Ovary (tissue), 7 donors: ENCODE measurements at regions not wholly inside any gene's neighbourhood (a gene's known extent, or its start where the extent isn't known, plus 50 kb on each side); places are given as distances from the start of the nearest gene placed in this dataset.

Source experiments
- DNase-seq, 5 donors: peaks; one replicate each; pipeline ENCODE4 v3.0.0-alpha.2; 2019 to 2020
- H3K27ac ChIP-seq, 2 donors: fragments of 200-600 bp; one replicate each; pipeline versions ENCODE4 v1.5.1 to v1.8.0; 2019 to 2022
- H3K27me3 ChIP-seq: fragments of 200-600 bp; one replicate; pipeline ENCODE4 v1.8.0; 2022
- H3K36me3 ChIP-seq: fragments of 200-600 bp; sonication (generic); one replicate; pipeline ENCODE4 v1.5.1; 2019
- H3K4me1 ChIP-seq: one replicate; pipeline ENCODE4 v1.8.1; 2013; ENCODE audit warnings: mild to moderate bottlenecking, moderate library complexity; ENCODE audit not compliant: insufficient read depth
- H3K4me3 ChIP-seq: fragments of 200-600 bp; sonication (generic); one replicate; pipeline ENCODE4 v1.5.1; 2017
- H3K9me3 ChIP-seq, 2 donors: fragments of 200-600 bp in 1 of 2; sonication (generic) in 1 of 2; one replicate each; pipeline versions ENCODE4 v1.5.1 to v1.8.1; 2013 to 2019; ENCODE audit warnings: mild to moderate bottlenecking in 1 of 2, moderate library complexity in 1 of 2
- CTCF ChIP-seq, 3 donors: fragments of 450-650 bp in 2 of 3; fragments of 200-600 bp in 1 of 3; IDR thresholded peaks; one replicate each; pipeline versions ENCODE4 v1.5.1 to v1.8.0; 2016 to 2022; ENCODE audit warnings: antibody characterized with exemption in 3 of 3, mild to moderate bottlenecking in 1 of 3
- EP300 ChIP-seq: sonication (generic); formaldehyde crosslinking; IDR thresholded peaks from one replicate; pipeline ENCODE4 v1.6.1; 2017; ENCODE audit warnings: antibody characterized with exemption
- POLR2A ChIP-seq: fragments of 450-650 bp; IDR thresholded peaks from one replicate; pipeline ENCODE4 v1.6.1; 2017; ENCODE audit warnings: antibody characterized with exemption, mild to moderate bottlenecking, moderate library complexity
- WGBS, 3 donors: extraction: QIAGEN DNeasy Blood & Tissue Kit in 1 of 3; methylation state at CpG; one replicate each; pipeline versions ENCODE4 v1.1.5 to v1.1.7; 2013 to 2017; 5-methylcytosine and 5-hydroxymethylcytosine counted together
- intact Hi-C, 4 donors: fragments of 100-400 bp; cut with DNase I; formaldehyde crosslinking; loops; one replicate each; pipeline versions ENCODE4 v1.11.0 to v1.15.1; 2022 to 2023
- donor health status: DM: no; HTN: no; CAD: no; lungs with moderate emphysema.
- donor health status: DM: no; HTN: no; CAD: no.
- donor health status: Bipolar disorder and iron deficiency.
- donor health status: DM: no; HTN: no; CAD: no.
- donor health status: DM: yes; HTN: yes; CAD: no.

- no peaks in the 10 kb centered on the region for H3K36me3 ChIP-seq
- no peak for TF ChIP-seq CTCF (IDR thresholded peaks at IDR 0.05)
- no peak for TF ChIP-seq EP300
- no peak for TF ChIP-seq POLR2A
- WGBS, 3 donors, result 64 to 69% (median 65%) methylated on average over 2 of the region's 2 CpGs
These were observed 194.2 kb downstream of the POU4F1 start for GRCh38 chr13:78409172-78409571.

GRCh38 chr13:78404846-78405360 lies 198.4 kb downstream of the POU4F1 start:
- H3K9me3 ChIP-seq, result no peaks in the 10 kb centered on the region
- no peaks in the 10 kb centered on the region for H3K27me3 ChIP-seq
- whole genome bisulfite sequencing, 3 donors, result 69 to 85% (median 82%) methylated on average over 6 of the region's 6 CpGs
- no peak overlapping the region for H3K4me3 ChIP-seq
- H3K4me1 ChIP-seq, result no peaks in the 10 kb centered on the region
- TF ChIP-seq POLR2A (no peak), EP300 (no peak), CTCF (IDR thresholded peaks at IDR 0.05) (no peak)
- DNase-seq, result no peak
- intact Hi-C loops, result no loop called here
- no peaks in the 10 kb centered on the region for H3K36me3 ChIP-seq
- no peak overlapping the region for H3K27ac ChIP-seq

More at GRCh38 chr13:78409172-78409571, 194.2 kb downstream of the POU4F1 start:
- intact Hi-C loops, result no loop called here
- Histone ChIP-seq H3K4me3 (no peak overlapping the region), H3K27ac (no peak overlapping the region), H3K27me3 (no peaks in the 10 kb centered on the region), H3K9me3 (no peaks in the 10 kb centered on the region), H3K4me1 (no peaks in the 10 kb centered on the region)
- no peak for DNase-seq

GRCh38 chr13:78402708-78403400 lies 200.5 kb downstream of the POU4F1 start:
- Histone ChIP-seq H3K4me3 (no peak overlapping the region), H3K27ac (no peak overlapping the region), H3K36me3 (no peaks in the 10 kb centered on the region), H3K27me3 (no peaks in the 10 kb centered on the region), H3K9me3 (no peaks in the 10 kb centered on the region), H3K4me1 (no peaks in the 10 kb centered on the region)
- 41 to 52% (median 52%) methylated on average over 2 of the region's 2 CpGs for WGBS, 3 donors
- intact Hi-C loops, result no loop called here
- TF ChIP-seq POLR2A (no peak), EP300 (no peak), CTCF (IDR thresholded peaks at IDR 0.05) (no peak)
- no peak for DNase-seq

- H3K9me3 ChIP-seq, result no peaks in the 10 kb centered on the region
- H3K4me3 ChIP-seq, result no peak overlapping the region
- H3K4me1 ChIP-seq, result no peaks in the 10 kb centered on the region
- no peaks in the 10 kb centered on the region for H3K27me3 ChIP-seq
- WGBS, 3 donors, result 57 to 60% (median 59%) methylated on average over 7 of the region's 7 CpGs
- DNase-seq, result no peak
- no peak for TF ChIP-seq EP300
- no peak for TF ChIP-seq POLR2A
- no peak for TF ChIP-seq CTCF (IDR thresholded peaks at IDR 0.05)
- intact Hi-C loops, result no loop called here
- H3K27ac ChIP-seq, result no peak overlapping the region
- no peaks in the 10 kb centered on the region for H3K36me3 ChIP-seq
These were observed 201.3 kb downstream of the POU4F1 start for GRCh38 chr13:78401873-78402707.
